NCI-H345 treated with DMSO at 0.1 percent for 48 hours (cell line): ENCODE measurements at regions not wholly inside any gene's neighbourhood (a gene's known extent, or its start where the extent isn't known, plus 50 kb on each side); places are given as distances from the start of the nearest gene placed in this dataset.

Experiments used
- DNase-seq: peaks from one replicate; lab custom pipeline; 2025; ENCODE audit not compliant: unreplicated experiment; lab: John Stamatoyannopoulos, UW

GRCh38 chr4:12239897-12240636, 811.4 kb upstream of the HS3ST1 start:
- DNase-seq: no peak

GRCh38 chr4:12231098-12231497, 802.4 kb upstream of the HS3ST1 start:
- DNase-seq: no peak

GRCh38 chr4:12221031-12221430, 792.3 kb upstream of the HS3ST1 start:
- no peak for DNase-seq

- DNase-seq: no peak
Observed at GRCh38 chr4:12211636-12212035, 782.9 kb upstream of the HS3ST1 start.

- DNase-seq: no peak
Observed at GRCh38 chr4:12207396-12207795, 778.7 kb upstream of the HS3ST1 start.

- no peak for DNase-seq
Observed at GRCh38 chr4:12206091-12206490, 777.4 kb upstream of the HS3ST1 start.

- no peak for DNase-seq
Observed at GRCh38 chr4:12203945-12204344, 775.3 kb upstream of the HS3ST1 start.

GRCh38 chr4:12200226-12200625, 771.5 kb upstream of the HS3ST1 start:
- DNase-seq: no peak

- no peak for DNase-seq
Observed at GRCh38 chr4:12186526-12186925, 757.8 kb upstream of the HS3ST1 start.

GRCh38 chr4:12178614-12179610, 750.2 kb upstream of the HS3ST1 start:
- DNase-seq: no peak

GRCh38 chr4:12177416-12177815, 748.7 kb upstream of the HS3ST1 start:
- DNase-seq: no peak

GRCh38 chr4:12173496-12173895, 744.8 kb upstream of the HS3ST1 start:
- DNase-seq: no peak

- DNase-seq: no peak
Observed at GRCh38 chr4:12172198-12172973, 743.7 kb upstream of the HS3ST1 start.

- no peak for DNase-seq
Observed at GRCh38 chr4:12170308-12170707, 741.6 kb upstream of the HS3ST1 start.

- DNase-seq: no peak
Observed at GRCh38 chr4:12165616-12166015, 736.9 kb upstream of the HS3ST1 start.

- no peak for DNase-seq
Observed at GRCh38 chr4:12146339-12146738, 717.6 kb upstream of the HS3ST1 start.

- DNase-seq: no peak
Observed at GRCh38 chr4:12145768-12146167, 717.1 kb upstream of the HS3ST1 start.

GRCh38 chr4:12145106-12145505, 716.4 kb upstream of the HS3ST1 start:
- DNase-seq: no peak

- DNase-seq: no peak
Observed at GRCh38 chr4:12144051-12144450, 715.4 kb upstream of the HS3ST1 start.

- no peak for DNase-seq
Observed at GRCh38 chr4:12140864-12141263, 712.2 kb upstream of the HS3ST1 start.

- DNase-seq: no peak
Observed at GRCh38 chr4:12139296-12139695, 710.6 kb upstream of the HS3ST1 start.
